Activated T-cell treated with anti-CD3 and anti-CD28 coated beads for 4 hours (primary cell): ENCODE measurements at regions not wholly inside any gene's neighbourhood (a gene's known extent, or its start where the extent isn't known, plus 50 kb on each side); places are given as distances from the start of the nearest gene placed in this dataset.

ENCODE experiments used
- DNase-seq: peaks from one replicate; pipeline ENCODE4 v3.0.0-alpha.2; 2020

DNA sequence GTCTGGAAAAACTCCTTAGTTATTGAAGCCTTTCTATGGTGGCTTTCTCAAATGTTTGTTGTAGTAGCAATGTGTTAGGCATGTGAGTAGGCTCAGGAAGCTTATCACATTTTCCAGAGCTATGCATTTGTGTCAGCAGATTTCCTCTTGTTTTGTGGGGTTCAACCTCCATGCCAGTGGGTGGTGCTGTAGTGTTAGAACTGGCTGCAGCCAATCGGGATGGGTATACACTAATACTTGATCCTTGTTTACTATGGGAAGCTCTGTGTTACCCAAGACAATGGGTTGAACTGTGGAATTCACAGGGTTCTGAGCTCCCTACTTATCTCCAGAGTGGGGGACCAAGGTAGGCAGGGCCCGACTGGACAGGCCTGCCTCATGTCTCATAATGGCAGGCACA, 348.5 kb upstream of the ADAMTS5 start:
- no peak for DNase-seq

DNA sequence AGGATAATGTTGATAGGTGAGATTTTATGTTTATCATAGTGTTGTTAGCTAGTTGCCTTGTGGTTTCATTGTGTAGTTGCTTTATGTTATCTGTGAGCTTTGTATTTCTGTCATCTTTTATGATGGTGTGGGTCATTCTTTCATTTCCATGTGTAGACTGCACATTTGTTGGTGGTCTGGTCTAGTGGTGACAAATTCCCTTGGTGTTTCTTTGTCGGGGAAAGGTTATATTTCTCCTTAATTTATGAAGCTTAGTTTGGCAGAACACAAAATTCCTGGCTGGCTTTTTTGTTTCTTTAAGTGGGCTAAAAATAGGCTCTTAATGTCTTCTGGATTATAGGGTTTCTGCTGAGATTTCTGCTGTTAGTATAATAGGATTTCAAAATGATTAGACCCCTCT, 347.2 kb upstream of the ADAMTS5 start:
- DNase-seq = no peak

DNA sequence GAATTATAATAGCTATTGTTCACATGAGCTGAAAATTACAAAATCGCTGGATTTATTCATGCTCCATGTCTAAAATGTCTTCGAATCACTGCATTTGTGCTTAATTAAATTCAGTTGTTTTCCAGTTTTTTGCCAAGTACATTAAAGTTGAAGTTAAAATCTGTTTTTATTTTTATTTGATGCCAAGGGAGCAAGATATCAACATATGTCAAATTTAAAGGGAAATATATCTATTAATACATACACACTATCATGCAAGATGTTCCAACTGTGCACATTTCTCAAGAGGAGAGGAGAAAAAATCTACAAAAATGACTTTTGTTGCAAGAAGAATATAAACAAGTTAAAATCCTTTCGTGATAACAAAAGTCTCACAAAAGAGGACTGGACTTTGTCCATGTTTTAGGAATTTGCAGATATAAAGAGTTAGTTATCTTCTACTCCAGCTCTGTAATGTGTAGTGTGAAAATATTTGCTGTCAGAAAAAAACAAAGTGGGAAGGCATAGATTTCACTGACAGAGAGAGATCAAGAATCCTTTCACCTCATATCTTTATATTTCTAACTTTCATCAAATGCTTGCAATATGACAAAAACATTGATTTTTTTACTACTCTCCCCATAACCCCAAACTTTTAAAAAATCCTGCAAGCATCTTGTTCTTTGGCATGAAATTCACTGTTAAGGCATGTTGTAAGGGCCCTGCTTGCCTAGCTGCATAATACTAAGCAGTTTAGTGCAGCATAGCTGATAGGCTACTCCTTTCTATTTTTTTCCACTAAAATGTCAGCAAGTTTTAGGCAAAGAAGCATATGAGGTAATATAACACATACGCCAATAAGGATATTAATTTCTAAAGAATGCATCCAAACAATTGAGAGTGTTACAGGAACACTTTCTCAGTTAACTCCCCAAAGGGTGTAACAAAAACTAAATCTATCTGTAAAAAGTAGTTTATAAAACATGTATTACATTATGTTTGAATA, 340.2 kb upstream of the ADAMTS5 start:
- no peak for DNase-seq

- no peak for DNase-seq
Observed at GRCh38 chr21:27306206-27306605, 339.3 kb upstream of the ADAMTS5 start.

GRCh38 chr21:27301220-27301619, 334.3 kb upstream of the ADAMTS5 start:
- DNase-seq = no peak

- DNase-seq = no peak
Observed at GRCh38 chr21:27300770-27301169, 333.9 kb upstream of the ADAMTS5 start.

- DNase-seq = no peak
Observed at GRCh38 chr21:27298465-27298864, 331.6 kb upstream of the ADAMTS5 start.

- no peak for DNase-seq
Observed at GRCh38 chr21:27293239-27293638, 326.4 kb upstream of the ADAMTS5 start.

- DNase-seq = no peak
Observed at GRCh38 chr21:27292783-27293182, 325.9 kb upstream of the ADAMTS5 start.

GRCh38 chr21:27292229-27292628, 325.3 kb upstream of the ADAMTS5 start:
- no peak for DNase-seq

DNA sequence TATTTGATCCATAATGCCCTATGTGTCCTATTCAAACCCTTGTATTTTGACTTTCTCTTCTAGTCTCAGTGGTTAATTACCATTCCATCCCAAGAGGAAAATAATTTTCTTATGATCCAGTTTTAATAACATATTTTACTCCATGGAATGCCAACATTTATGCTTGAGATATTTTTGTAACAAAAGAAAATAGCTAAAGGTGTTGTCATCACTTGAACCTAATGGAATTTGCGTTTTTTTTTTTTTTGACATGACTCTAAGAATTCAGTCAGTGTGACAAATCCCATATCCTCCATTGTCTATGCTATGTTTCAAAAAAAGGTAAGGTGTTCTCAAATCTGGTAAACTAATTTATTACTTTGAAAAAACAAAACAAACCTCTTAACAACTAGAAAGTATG, 324.1 kb upstream of the ADAMTS5 start:
- no peak for DNase-seq

DNA sequence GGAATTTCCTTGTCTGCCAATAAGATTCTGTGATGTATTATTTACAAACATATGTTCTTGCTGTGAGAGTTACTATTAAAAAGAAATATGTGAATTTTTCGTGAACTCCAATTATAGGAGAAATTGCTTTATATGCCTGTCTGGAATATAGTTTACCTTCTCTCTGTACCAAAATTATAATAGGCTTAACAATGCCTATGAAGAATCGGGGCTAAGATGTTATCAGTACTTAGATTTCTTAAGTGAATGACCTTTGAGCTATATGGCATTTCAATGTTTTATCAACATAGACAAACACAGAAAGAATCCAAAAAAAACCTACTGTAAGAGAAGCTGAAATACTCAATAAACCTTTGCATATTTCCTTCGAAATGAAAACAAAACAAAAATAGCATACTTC, 323.1 kb upstream of the ADAMTS5 start:
- DNase-seq = no peak

GRCh38 chr21:27286760-27287159, 319.9 kb upstream of the ADAMTS5 start:
- no peak for DNase-seq

GRCh38 chr21:27277110-27277509, 310.2 kb upstream of the ADAMTS5 start:
- DNase-seq = no peak

- no peak for DNase-seq
Observed at GRCh38 chr21:27275294-27275927, 308.5 kb upstream of the ADAMTS5 start.

DNA sequence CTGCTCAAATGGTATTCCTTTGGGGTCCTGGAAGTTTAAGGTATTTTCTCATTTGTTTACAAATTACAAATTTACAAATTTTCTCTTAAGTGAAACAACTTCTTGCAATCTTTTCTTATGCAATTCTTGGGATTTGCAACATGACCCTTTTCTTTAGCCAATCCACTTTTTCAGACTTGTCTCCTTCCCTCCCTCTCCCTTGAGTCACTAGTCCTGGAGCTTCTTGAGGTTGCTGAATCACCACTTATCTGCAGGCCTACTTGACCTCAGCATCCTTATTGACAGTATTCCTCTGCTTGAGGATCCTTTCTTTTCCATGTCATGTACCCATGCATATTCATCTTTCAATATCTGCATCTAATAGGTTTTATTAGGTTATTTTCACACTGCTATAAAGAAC, 302.8 kb upstream of the ADAMTS5 start:
- DNase-seq = no peak

GRCh38 chr21:27268290-27268689, 301.4 kb upstream of the ADAMTS5 start:
- no peak for DNase-seq

- no peak for DNase-seq
Observed at GRCh38 chr21:27265949-27266348, 299.1 kb upstream of the ADAMTS5 start.

DNA sequence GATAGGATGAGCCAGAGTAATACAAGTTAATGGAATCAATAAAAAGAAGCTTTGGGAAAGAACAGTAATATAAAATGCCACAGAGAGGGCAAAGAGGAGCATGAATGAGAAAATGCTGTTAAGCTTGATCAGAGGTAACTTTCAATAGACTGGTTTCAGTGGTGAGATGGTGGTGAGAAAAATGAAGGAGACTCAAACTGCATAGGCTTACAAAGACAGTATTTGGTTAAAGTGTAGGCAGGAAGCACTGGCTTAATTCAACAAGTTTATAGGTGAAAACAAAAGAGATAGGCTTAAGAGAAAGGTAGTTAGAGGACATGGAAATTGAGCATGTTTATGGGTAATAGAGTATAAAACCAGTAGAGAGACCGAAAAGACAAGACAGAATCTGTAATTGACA, 298.6 kb upstream of the ADAMTS5 start:
- no peak for DNase-seq

GRCh38 chr21:27261676-27262075, 294.8 kb upstream of the ADAMTS5 start:
- DNase-seq = no peak

- DNase-seq = no peak
Observed at GRCh38 chr21:27260728-27261127, 293.8 kb upstream of the ADAMTS5 start.

- no peak for DNase-seq
Observed at GRCh38 chr21:27258742-27259448, 292.0 kb upstream of the ADAMTS5 start.

DNA sequence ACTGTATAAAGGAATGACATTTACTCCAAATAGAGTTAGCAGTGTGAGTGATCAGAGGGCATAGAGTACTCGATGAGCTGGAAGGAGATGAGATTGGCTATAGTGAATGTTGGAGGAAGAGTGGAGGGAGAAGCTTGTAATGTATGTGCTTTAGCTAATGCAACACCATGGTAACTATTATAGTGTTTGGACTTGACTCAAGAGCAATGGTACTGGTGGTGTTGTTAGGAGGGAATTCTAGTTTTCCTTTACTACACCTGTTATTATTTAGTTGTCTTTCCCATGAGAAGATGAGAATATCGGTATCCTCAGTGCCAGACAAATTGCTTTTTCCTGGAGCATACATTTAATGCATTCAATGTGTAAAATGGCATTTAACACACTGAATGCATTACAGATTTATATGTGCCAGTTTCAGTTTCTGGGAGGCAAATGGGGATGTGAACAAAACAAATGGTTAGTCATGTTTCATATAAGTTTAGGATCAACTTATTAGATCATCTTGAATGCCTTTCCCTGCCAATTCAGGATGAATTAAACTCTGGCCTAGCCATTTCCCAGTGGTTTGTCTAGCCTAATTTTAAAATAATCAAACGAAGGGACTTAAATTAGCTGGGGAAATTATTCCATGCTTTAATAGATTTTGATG, 291.1 kb upstream of the ADAMTS5 start:
- DNase-seq = no peak
